Caco-2 (cell line): ENCODE measurements at regions not wholly inside any gene's neighbourhood (a gene's known extent, or its start where the extent isn't known, plus 50 kb on each side); places are given as distances from the start of the nearest gene placed in this dataset.

Experiments used
- BruUV-seq: library from RNA; stranded (reverse); fragments of 400-500 nt; replicated peaks from 2 replicates; lab custom pipeline; 2021; lab: Mats Ljungman, UMichigan
- CTCF ChIA-PET: fragments of 300-600 bp; sonication (Branson Sonifier 250); formaldehyde crosslinking; loops from one replicate; lab custom pipeline; 2022; ENCODE audit warnings: antibody characterized with exemption; lab: Charles Lee
- POLR2A ChIA-PET: fragments of 300-600 bp; sonication (Branson Sonifier 250); formaldehyde crosslinking; loops from one replicate; lab custom pipeline; 2022; ENCODE audit warnings: antibody characterized with exemption; lab: Charles Lee
- DNase-seq, 2 experiments: peaks; one replicate each; pipeline versions ENCODE4 v3.0.0 to v3.0.0-alpha.2; 2020 to 2022
- H3K27me3 ChIP-seq: replicated peaks from 2 replicates; pipeline ENCODE4 v1.6.0; 2011; ENCODE audit warnings: low read length; ENCODE audit not compliant: control insufficient read depth, insufficient read depth
- H3K36me3 ChIP-seq: 2 replicates; pipeline ENCODE4 v1.5.1; 2011; ENCODE audit warnings: low read length; ENCODE audit not compliant: control insufficient read depth, insufficient read depth
- H3K4me1 ChIP-seq: fragments of 250-450 bp; sonication (Bioruptor Pico); 2 replicates; pipeline ENCODE4 v1.5.1; 2020; ENCODE audit warnings: mild to moderate bottlenecking
- H3K4me3 ChIP-seq: 2 replicates; pipeline ENCODE4 v1.5.1; 2011; ENCODE audit warnings: low read depth, mild to moderate bottlenecking, control low read depth, low read length
- H3K9me3 ChIP-seq: fragments of 250-450 bp; sonication (Bioruptor Pico); 2 replicates; pipeline ENCODE4 v1.5.1; 2020; ENCODE audit warnings: mild to moderate bottlenecking, moderate library complexity
- H3K27ac Mint-ChIP-seq: one replicate; pipeline ENCODE4 v1.8.0; 2022; ENCODE audit warnings: mixed read lengths; ENCODE audit not compliant: unreplicated experiment
- H3K27me3 Mint-ChIP-seq: one replicate; pipeline ENCODE4 v1.8.0; 2022; ENCODE audit warnings: mixed read lengths; ENCODE audit not compliant: insufficient read depth, unreplicated experiment
- H3K36me3 Mint-ChIP-seq: one replicate; pipeline ENCODE4 v1.8.0; 2022; ENCODE audit warnings: mild to moderate bottlenecking, mixed read lengths; ENCODE audit not compliant: insufficient read depth, unreplicated experiment
- H3K4me1 Mint-ChIP-seq: one replicate; pipeline ENCODE4 v1.8.0; 2022; ENCODE audit warnings: low read depth, mixed read lengths; ENCODE audit not compliant: unreplicated experiment
- H3K4me3 Mint-ChIP-seq: one replicate; pipeline ENCODE4 v1.8.0; 2022; ENCODE audit warnings: mild to moderate bottlenecking, moderate library complexity, mixed read lengths; ENCODE audit not compliant: unreplicated experiment
- H3K9me3 Mint-ChIP-seq: one replicate; pipeline ENCODE4 v1.8.0; 2022; ENCODE audit warnings: mixed read lengths; ENCODE audit not compliant: unreplicated experiment
- intact Hi-C: fragments of 100-400 bp; cut with micrococcal nuclease; formaldehyde crosslinking; loops from one replicate; pipeline ENCODE4 v1.10.0; 2022; ENCODE audit not compliant: unreplicated experiment
- TF ChIP-seq, protein P1 (sequence below), 2 experiments: fragments of 200-600 bp in 1 of 2; IDR thresholded peaks; 1 replicate in 1 of 2; 2 replicates in 1 of 2; pipeline versions ENCODE4 v1.5.1 to v1.8.0; 2011 to 2022; ENCODE audit warnings: antibody characterized with exemption in 1 of 2, control low read depth in 1 of 2, inconsistent platforms in 1 of 2, low read depth in 1 of 2, low read length in 1 of 2, mild to moderate bottlenecking in 1 of 2, moderate library complexity in 1 of 2; ENCODE audit not compliant: insufficient read depth in 1 of 2, severe bottlenecking in 1 of 2, unreplicated experiment in 1 of 2

DNA sequence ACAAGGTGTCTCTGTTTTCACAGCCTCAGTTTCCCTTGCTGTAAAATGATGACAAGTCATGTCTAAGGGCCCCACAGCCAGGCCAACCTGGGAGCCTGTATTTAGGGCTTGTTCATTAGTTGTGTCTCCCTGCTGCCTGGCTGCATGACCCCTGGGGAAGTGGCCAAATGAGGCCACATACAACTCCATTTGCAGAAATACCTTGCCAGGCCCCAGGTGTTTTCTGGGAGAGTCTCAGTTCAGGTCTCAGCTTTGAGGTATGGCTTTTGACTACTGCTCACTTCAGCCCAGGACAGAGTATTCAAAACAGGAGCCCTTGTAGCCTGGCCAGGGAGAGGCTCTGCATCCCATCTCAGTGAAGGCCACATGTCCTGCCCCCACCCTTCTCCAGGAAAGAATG lies 202.5 kb upstream of the MAMLD1 start:
- Mint-ChIP-seq H3K4me3 (no peak overlapping the region), H3K4me1 (no peaks in the 10 kb centered on the region), H3K36me3 (no peaks in the 10 kb centered on the region), H3K9me3 (no peaks in the 10 kb centered on the region), H3K27me3 (no peaks in the 10 kb centered on the region), H3K27ac (no peak overlapping the region)
- H3K27me3 ChIP-seq, result no peaks in the 10 kb centered on the region
- CTCF ChIA-PET, result no interaction called here
- TF ChIP-seq, protein P1, sequence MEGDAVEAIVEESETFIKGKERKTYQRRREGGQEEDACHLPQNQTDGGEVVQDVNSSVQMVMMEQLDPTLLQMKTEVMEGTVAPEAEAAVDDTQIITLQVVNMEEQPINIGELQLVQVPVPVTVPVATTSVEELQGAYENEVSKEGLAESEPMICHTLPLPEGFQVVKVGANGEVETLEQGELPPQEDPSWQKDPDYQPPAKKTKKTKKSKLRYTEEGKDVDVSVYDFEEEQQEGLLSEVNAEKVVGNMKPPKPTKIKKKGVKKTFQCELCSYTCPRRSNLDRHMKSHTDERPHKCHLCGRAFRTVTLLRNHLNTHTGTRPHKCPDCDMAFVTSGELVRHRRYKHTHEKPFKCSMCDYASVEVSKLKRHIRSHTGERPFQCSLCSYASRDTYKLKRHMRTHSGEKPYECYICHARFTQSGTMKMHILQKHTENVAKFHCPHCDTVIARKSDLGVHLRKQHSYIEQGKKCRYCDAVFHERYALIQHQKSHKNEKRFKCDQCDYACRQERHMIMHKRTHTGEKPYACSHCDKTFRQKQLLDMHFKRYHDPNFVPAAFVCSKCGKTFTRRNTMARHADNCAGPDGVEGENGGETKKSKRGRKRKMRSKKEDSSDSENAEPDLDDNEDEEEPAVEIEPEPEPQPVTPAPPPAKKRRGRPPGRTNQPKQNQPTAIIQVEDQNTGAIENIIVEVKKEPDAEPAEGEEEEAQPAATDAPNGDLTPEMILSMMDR (IDR thresholded peaks at IDR 0.05; ENCODE audit: insufficient read depth in 1 of 2, low read depth in 1 of 2, low read length in 1 of 2, severe bottlenecking in 1 of 2, unreplicated experiment in 1 of 2), result no peak
- no peak overlapping the region for H3K4me3 ChIP-seq
- DNase-seq, result no peak
- intact Hi-C loops, result no loop called here
- POLR2A ChIA-PET, result no interaction called here
- BruUV-seq, result no TSS peak
- H3K4me1 ChIP-seq, result no peaks in the 10 kb centered on the region
- no peaks in the 10 kb centered on the region for H3K9me3 ChIP-seq
- no peaks in the 10 kb centered on the region for H3K36me3 ChIP-seq

DNA sequence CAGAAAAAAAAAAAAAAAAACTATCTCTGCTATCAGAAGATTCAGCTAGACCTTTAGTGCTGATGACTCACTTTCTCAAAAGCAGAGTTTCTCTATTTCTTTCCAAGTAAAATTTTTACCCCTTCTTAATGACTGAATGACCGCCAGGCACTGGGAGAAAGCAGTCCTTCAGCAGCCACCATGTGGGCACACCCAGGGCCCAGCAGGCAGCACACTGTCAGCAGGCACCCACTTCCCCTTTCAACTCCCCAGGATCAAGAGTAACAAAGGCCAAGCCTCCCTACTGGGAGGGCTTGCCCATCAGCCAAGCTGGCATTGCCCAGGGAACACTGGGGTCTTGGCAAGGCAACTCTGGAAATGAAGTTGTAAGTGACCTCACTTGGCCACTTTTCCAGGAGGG lies 201.9 kb upstream of the MAMLD1 start:
- CTCF ChIA-PET, result no interaction called here
- no peaks in the 10 kb centered on the region for H3K9me3 ChIP-seq
- TF ChIP-seq, protein P1 (IDR thresholded peaks at IDR 0.05; ENCODE audit: insufficient read depth in 1 of 2, low read depth in 1 of 2, low read length in 1 of 2, severe bottlenecking in 1 of 2, unreplicated experiment in 1 of 2), result no peak
- BruUV-seq, result no TSS peak
- H3K27ac Mint-ChIP-seq, result no peak overlapping the region
- no peak for DNase-seq
- no peaks in the 10 kb centered on the region for H3K36me3 Mint-ChIP-seq
- H3K36me3 ChIP-seq, result no peaks in the 10 kb centered on the region
- H3K27me3 Mint-ChIP-seq, result no peaks in the 10 kb centered on the region
- H3K4me1 ChIP-seq, result no peaks in the 10 kb centered on the region
- no peaks in the 10 kb centered on the region for H3K27me3 ChIP-seq
- H3K4me3 Mint-ChIP-seq, result no peak overlapping the region
- no peak overlapping the region for H3K4me3 ChIP-seq
- H3K9me3 Mint-ChIP-seq, result no peaks in the 10 kb centered on the region
- intact Hi-C loops, result no loop called here
- POLR2A ChIA-PET, result no interaction called here
- no peaks in the 10 kb centered on the region for H3K4me1 Mint-ChIP-seq

DNA sequence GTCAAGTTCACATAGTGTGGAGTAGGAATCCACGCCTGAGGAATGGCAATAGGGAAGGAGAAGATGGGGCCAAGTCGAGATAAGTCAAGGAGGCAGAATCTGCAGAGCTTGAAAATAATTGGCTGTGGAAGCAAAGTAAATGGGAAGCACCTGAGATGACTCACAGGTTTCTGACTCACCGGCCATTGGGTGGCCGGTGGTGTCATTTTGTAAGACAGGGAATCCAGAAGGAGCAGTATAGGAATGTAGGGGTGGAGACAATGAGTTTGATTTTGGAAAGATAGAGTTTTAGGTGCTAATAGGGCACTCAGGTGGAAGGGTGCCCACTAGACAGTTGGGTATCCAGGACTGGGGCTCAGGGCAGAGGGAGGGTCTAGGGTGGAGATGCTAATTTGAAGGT lies 201.0 kb upstream of the MAMLD1 start:
- no peak overlapping the region for H3K27ac Mint-ChIP-seq

More for the DNA sequence above, 201.0 kb upstream of the MAMLD1 start:
- H3K4me1 Mint-ChIP-seq, result no peaks in the 10 kb centered on the region
- H3K36me3 ChIP-seq, result no peaks in the 10 kb centered on the region
- H3K9me3 Mint-ChIP-seq, result no peaks in the 10 kb centered on the region
- H3K27me3 Mint-ChIP-seq, result no peaks in the 10 kb centered on the region
- BruUV-seq, result no TSS peak
- no peaks in the 10 kb centered on the region for H3K9me3 ChIP-seq
- no peaks in the 10 kb centered on the region for H3K27me3 ChIP-seq
- H3K4me1 ChIP-seq, result no peaks in the 10 kb centered on the region
- intact Hi-C loops, result no loop called here
- no peaks in the 10 kb centered on the region for H3K36me3 Mint-ChIP-seq
- H3K4me3 Mint-ChIP-seq, result no peak overlapping the region
- TF ChIP-seq, protein P1 (IDR thresholded peaks at IDR 0.05; ENCODE audit: insufficient read depth in 1 of 2, low read depth in 1 of 2, low read length in 1 of 2, severe bottlenecking in 1 of 2, unreplicated experiment in 1 of 2), result no peak
- no peak overlapping the region for H3K4me3 ChIP-seq
- ChIA-PET CTCF (no interaction called here), POLR2A (no interaction called here)
- DNase-seq, result no peak
